ENCODE measurements at regions not wholly inside any gene's neighbourhood (a gene's known extent, or its start where the extent isn't known, plus 50 kb on each side); places are given as distances from the start of the nearest gene placed in this dataset.

GRCh38 chr4:180081072-180081471 is 2162.1 kb upstream of the TENM3 start:
- Histone ChIP-seq H3K4me3 (replicated peaks in 1 of 3) (no peak overlapping the region), H3K27ac (no peak overlapping the region), H3K36me3 (no peaks in the 10 kb centered on the region), H3K9me3 (no peaks in the 10 kb centered on the region), H3K4me1 (no peaks in the 10 kb centered on the region), H3K27me3 (no peaks in the 10 kb centered on the region)
- intact Hi-C loops (cut with DNase I): no loop called here
- TF ChIP-seq CTCF (IDR thresholded peaks at IDR 0.05) (no peak), POLR2A (IDR thresholded peaks at IDR 0.05) (no peak)
- DNase-seq: no peak
- WGBS, 2 donors: 71 to 78% methylated on average over 2 of the region's 2 CpGs

GRCh38 chr4:180084561-180084960 is 2158.6 kb upstream of the TENM3 start:
- Histone ChIP-seq H3K9me3 (no peaks in the 10 kb centered on the region), H3K27ac (no peak overlapping the region), H3K27me3 (no peaks in the 10 kb centered on the region), H3K36me3 (no peaks in the 10 kb centered on the region), H3K4me1 (no peaks in the 10 kb centered on the region), H3K4me3 (replicated peaks in 1 of 3) (no peak overlapping the region)
- no peak for TF ChIP-seq POLR2A (IDR thresholded peaks at IDR 0.05)
- TF ChIP-seq CTCF (IDR thresholded peaks at IDR 0.05): no peak
- intact Hi-C loops (cut with DNase I): no loop called here
- WGBS, 2 donors: 68 to 76% methylated on average over 4 of the region's 4 CpGs
- no peak for DNase-seq

GRCh38 chr4:180086480-180087190 is 2156.6 kb upstream of the TENM3 start:
- H3K4me1 ChIP-seq: no peaks in the 10 kb centered on the region
- TF ChIP-seq POLR2A (IDR thresholded peaks at IDR 0.05): no peak
- TF ChIP-seq CTCF (IDR thresholded peaks at IDR 0.05): no peak
- 0 to 1% methylated on average over 2 of the region's 2 CpGs for WGBS, 2 donors
- no peak overlapping the region for H3K27ac ChIP-seq
- no peak for DNase-seq
- H3K9me3 ChIP-seq: no peaks in the 10 kb centered on the region
- intact Hi-C loops (cut with DNase I): no loop called here
- H3K4me3 ChIP-seq (replicated peaks in 1 of 3): no peak overlapping the region
- H3K36me3 ChIP-seq: no peaks in the 10 kb centered on the region
- no peaks in the 10 kb centered on the region for H3K27me3 ChIP-seq

- no peaks in the 10 kb centered on the region for H3K27me3 ChIP-seq
- H3K4me3 ChIP-seq (replicated peaks in 1 of 3): no peak overlapping the region
- TF ChIP-seq CTCF (IDR thresholded peaks at IDR 0.05) (no peak), POLR2A (IDR thresholded peaks at IDR 0.05) (no peak)
- H3K27ac ChIP-seq: no peak overlapping the region
- no peaks in the 10 kb centered on the region for H3K36me3 ChIP-seq
- no peak for DNase-seq
- intact Hi-C loops (cut with DNase I): no loop called here
- no peaks in the 10 kb centered on the region for H3K9me3 ChIP-seq
- no peaks in the 10 kb centered on the region for H3K4me1 ChIP-seq
Observed at GRCh38 chr4:180098586-180098985, 2144.6 kb upstream of the TENM3 start.

- Histone ChIP-seq H3K36me3 (no peaks in the 10 kb centered on the region), H3K27me3 (no peaks in the 10 kb centered on the region), H3K4me1 (no peaks in the 10 kb centered on the region), H3K27ac (no peak overlapping the region), H3K4me3 (replicated peaks in 1 of 3) (no peak overlapping the region), H3K9me3 (no peaks in the 10 kb centered on the region)
- 61 to 79% methylated on average over 5 of the region's 5 CpGs for WGBS, 2 donors
- DNase-seq: no peak
- TF ChIP-seq CTCF (IDR thresholded peaks at IDR 0.05) (no peak), POLR2A (IDR thresholded peaks at IDR 0.05) (no peak)
- intact Hi-C loops (cut with DNase I): no loop called here
Observed at GRCh38 chr4:180099957-180100356, 2143.2 kb upstream of the TENM3 start.
